ENCODE measurements at regions not wholly inside any gene's neighbourhood (a gene's known extent, or its start where the extent isn't known, plus 50 kb on each side); places are given as distances from the start of the nearest gene placed in this dataset.

DNA sequence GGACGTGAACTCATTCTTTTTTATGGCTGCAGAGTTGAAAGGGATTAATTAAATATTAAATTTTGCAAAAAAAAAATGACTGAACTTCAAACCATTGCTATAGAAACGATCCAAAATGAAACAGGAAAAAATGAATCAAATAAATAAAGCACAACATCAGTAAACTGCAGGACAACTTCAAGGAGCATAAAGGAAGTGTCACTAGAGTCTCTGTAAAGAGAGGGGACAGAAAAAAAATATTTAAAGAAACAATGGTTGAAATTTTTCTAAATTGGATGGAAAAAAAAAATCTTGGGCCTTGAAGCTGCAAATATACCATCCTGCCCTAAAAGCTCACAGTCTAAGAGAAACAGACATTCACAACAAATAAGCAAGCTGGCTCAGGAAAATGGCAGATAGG, 339.3 kb upstream of the INTU start:
- WGBS, 4 donors = 36 to 47% (median 42%) methylated on average over 2 of the region's 2 CpGs
- Histone ChIP-seq H3K9me3 (replicated peaks in 1 of 3) (no peaks in the 10 kb centered on the region), H3K27me3 (no peaks in the 10 kb centered on the region), H3K4me3 (no peak overlapping the region), H3K27ac (no peak overlapping the region), H3K4me1 (replicated peaks in 1 of 2) (no peaks in the 10 kb centered on the region), H3K36me3 (replicated peaks in 1 of 2) (no peaks in the 10 kb centered on the region)
- TF ChIP-seq POLR2A (IDR thresholded peaks at IDR 0.05) = no peak
- TF ChIP-seq, protein P1, sequence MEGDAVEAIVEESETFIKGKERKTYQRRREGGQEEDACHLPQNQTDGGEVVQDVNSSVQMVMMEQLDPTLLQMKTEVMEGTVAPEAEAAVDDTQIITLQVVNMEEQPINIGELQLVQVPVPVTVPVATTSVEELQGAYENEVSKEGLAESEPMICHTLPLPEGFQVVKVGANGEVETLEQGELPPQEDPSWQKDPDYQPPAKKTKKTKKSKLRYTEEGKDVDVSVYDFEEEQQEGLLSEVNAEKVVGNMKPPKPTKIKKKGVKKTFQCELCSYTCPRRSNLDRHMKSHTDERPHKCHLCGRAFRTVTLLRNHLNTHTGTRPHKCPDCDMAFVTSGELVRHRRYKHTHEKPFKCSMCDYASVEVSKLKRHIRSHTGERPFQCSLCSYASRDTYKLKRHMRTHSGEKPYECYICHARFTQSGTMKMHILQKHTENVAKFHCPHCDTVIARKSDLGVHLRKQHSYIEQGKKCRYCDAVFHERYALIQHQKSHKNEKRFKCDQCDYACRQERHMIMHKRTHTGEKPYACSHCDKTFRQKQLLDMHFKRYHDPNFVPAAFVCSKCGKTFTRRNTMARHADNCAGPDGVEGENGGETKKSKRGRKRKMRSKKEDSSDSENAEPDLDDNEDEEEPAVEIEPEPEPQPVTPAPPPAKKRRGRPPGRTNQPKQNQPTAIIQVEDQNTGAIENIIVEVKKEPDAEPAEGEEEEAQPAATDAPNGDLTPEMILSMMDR (IDR thresholded peaks at IDR 0.05) = no peak
- DNase-seq = no peak
- intact Hi-C loops (cut with DNase I) = no loop called here

DNA sequence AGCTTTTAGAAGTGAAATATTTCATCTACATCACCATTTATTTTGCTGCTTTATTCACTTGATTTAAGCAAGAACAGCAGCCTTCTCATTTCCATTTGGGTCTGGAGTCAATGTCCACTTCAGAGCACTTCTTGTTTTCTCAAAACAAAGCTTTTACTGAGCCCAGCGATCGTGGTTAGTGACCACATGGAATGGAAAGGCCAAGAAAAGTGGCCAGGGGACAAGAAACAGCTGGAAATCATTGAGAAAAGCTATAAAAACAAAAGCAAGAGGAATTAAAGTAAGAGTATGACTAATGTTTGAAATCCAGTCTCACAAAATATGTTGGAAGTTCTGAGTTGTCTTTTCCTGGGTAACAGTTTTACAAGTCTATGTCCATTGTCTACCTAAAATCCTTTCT, 328.4 kb upstream of the INTU start:
- Histone ChIP-seq H3K4me1 (replicated peaks in 1 of 2) (no peaks in the 10 kb centered on the region), H3K4me3 (no peak overlapping the region), H3K27ac (no peak overlapping the region), H3K36me3 (replicated peaks in 1 of 2) (no peaks in the 10 kb centered on the region), H3K27me3 (no peaks in the 10 kb centered on the region), H3K9me3 (replicated peaks in 1 of 3) (peaks cover 0 to 9% (median 0%) of the 10 kb centered on the region in 3 donors)
- intact Hi-C loops (cut with DNase I) = no loop called here
- 46 to 66% (median 59%) methylated on average over 2 of the region's 2 CpGs for WGBS, 4 donors
- no peak for DNase-seq
- TF ChIP-seq POLR2A (IDR thresholded peaks at IDR 0.05) = no peak
- TF ChIP-seq, protein P1 (IDR thresholded peaks at IDR 0.05) = no peak

DNA sequence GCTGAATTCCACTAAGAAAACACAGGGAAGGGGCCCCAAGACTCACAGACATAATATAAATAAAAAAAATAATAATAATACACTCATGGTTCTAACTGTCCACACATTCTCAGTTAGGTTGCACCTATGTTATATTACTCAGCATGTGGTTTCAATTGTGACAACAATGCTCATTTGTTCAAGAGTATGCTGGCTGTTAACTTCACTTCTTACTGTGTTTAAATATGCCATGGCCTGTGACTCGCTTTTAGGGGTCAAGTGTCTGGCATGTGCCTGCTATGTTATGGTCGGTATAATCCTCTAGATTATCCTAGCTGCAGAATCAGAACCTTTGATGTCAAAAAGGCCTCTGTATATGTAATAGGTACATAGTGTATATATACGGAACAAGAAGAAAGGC, 324.8 kb upstream of the INTU start:
- intact Hi-C loops (cut with DNase I) = no loop called here
- 74 to 83% (median 79%) methylated on average over 3 of the region's 3 CpGs for WGBS, 4 donors
- Histone ChIP-seq H3K4me1 (replicated peaks in 1 of 2) (no peaks in the 10 kb centered on the region), H3K36me3 (replicated peaks in 1 of 2) (no peaks in the 10 kb centered on the region), H3K4me3 (no peak overlapping the region), H3K27me3 (no peaks in the 10 kb centered on the region), H3K9me3 (replicated peaks in 1 of 3) (no peaks in the 10 kb centered on the region), H3K27ac (no peak overlapping the region)
- no peak for DNase-seq
- no peak for TF ChIP-seq POLR2A (IDR thresholded peaks at IDR 0.05)
- TF ChIP-seq, protein P1 (IDR thresholded peaks at IDR 0.05) = no peak

DNA sequence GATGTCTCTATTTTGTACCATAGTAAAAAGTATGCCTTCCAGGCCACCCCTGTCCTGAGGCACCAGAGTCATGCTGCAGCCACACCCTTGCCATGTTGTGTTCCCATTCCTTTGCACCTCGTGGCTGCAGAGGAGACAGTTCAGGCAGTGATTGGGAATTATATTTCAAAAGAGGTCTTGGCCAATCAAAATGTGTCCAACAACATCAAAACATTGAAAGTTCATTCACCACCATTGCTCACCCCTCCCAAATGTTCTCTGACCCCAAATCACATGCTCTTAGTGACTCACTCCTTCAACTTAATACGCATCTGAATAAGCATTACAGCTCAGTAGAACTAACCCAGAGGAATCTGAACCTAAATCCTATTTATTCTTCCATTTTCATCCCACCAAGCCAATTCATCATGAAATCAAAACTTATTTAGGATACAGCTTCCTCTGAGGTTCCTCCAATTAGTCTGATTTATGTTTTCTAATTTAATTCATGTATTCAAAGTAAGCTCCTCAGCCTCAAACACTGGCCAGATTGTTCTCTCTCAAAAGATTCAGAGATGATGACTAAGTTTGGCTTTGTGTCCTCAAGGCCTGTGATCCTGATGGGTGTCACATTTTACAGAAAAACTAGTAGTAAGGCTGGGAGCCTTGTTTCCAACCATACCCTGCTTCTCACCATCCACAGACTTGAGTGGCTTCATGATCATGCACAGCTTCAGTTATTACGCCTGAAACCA, 323.2 kb upstream of the INTU start:
- H3K9me3 ChIP-seq (replicated peaks in 1 of 3) = peaks cover 0 to 6% (median 4%) of the 10 kb centered on the region in 3 donors
- TF ChIP-seq POLR2A (IDR thresholded peaks at IDR 0.05) = no peak
- TF ChIP-seq, protein P1 (IDR thresholded peaks at IDR 0.05) = no peak
- intact Hi-C loops (cut with DNase I) = no loop called here
- 61 to 69% (median 64%) methylated on average over 3 of the region's 3 CpGs for WGBS, 4 donors
- H3K4me3 ChIP-seq = no peak overlapping the region
- H3K36me3 ChIP-seq (replicated peaks in 1 of 2) = no peaks in the 10 kb centered on the region
- H3K27ac ChIP-seq = no peak overlapping the region
- no peaks in the 10 kb centered on the region for H3K4me1 ChIP-seq (replicated peaks in 1 of 2)
- no peak for DNase-seq
- no peaks in the 10 kb centered on the region for H3K27me3 ChIP-seq
